ENCODE measurements at regions not wholly inside any gene's neighbourhood (a gene's known extent, or its start where the extent isn't known, plus 50 kb on each side); places are given as distances from the start of the nearest gene placed in this dataset.

DNA sequence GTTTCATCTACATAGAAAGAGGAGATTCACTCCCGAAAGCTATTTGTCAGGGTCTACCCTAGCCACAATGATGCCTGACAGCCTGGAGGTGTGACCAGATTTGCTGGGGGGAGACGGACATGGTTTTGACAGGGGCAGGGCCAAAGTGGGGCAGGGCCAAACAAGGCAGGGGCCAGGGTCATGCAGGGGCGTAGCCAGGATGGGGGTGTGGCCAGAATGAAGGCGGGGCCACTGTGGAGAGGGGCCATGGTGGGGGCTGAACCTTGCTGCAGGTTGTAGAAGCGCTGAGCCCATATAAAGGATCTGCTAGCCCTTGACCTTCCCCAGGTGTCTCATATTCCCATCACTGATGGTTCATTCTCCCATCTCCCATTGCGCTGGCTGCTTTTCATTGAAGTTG is 184.1 kb upstream of the SULF2 start:
- no peak for FAIRE-seq
- H3K79me2 ChIP-seq (ENCODE audit: control insufficient read depth, insufficient read depth, low read length): no peaks in the 10 kb centered on the region
- no TSS peak for BruUV-seq (replicated peaks)
- no peaks in the 10 kb centered on the region for H3K27me3 ChIP-seq (replicated peaks in 1 of 2; ENCODE audit: control insufficient read depth in 2 of 2, insufficient read depth in 2 of 2, low read length in 1 of 2)
- no peaks in the 10 kb centered on the region for H4K20me1 ChIP-seq (ENCODE audit: control insufficient read depth, insufficient read depth)
- 54% methylated on average over 6 of the region's 6 CpGs for WGBS (ENCODE audit: insufficient coverage, insufficient replicate concordance, low lambda C conversion rate, missing lambda C conversion rate)
- H3K4me3 ChIP-seq: no peak overlapping the region
- in situ Hi-C loops (cut with MboI): no loop called here
- no peak overlapping the region for H3K9ac ChIP-seq (ENCODE audit: control insufficient read depth, insufficient read depth, low read length)
- no peak for DNase-seq (ENCODE audit: low read depth, low spot score)
- POLR2A ChIA-PET: no interaction called here
- no peak overlapping the region for H2AFZ ChIP-seq (ENCODE audit: control insufficient read depth, low read depth, low read length)
- SMC1A ChIA-PET (ENCODE audit: uncharacterized antibody, unreplicated experiment): no interaction called here
- CTCF ChIA-PET: no interaction called here
- H3K27ac ChIP-seq (ENCODE audit: control insufficient read depth, insufficient read depth): no peak overlapping the region
- RAD21 ChIA-PET (ENCODE audit: unreplicated experiment): no interaction called here
- ATAC-seq: no peak
- peaks cover 16% of the 10 kb centered on the region for H3K4me1 ChIP-seq (ENCODE audit: control insufficient read depth, insufficient read depth, low read length)
- H3K36me3 ChIP-seq (ENCODE audit: control insufficient read depth in 2 of 2, insufficient read depth in 2 of 2, low read length in 1 of 2): no peaks in the 10 kb centered on the region
- H3K4me2 ChIP-seq (ENCODE audit: control insufficient read depth, insufficient read depth): no peak overlapping the region
- no peak for TF ChIP-seq SUPT20H (IDR thresholded peaks at IDR 0.05; ENCODE audit: borderline replicate concordance, control insufficient read depth, low read depth, low read length)
- no peak for TF ChIP-seq SUZ12 (IDR thresholded peaks at IDR 0.05; ENCODE audit: unreplicated experiment)
- no peak for TF ChIP-seq HDAC6 (IDR thresholded peaks at IDR 0.05; ENCODE audit: unreplicated experiment)
- TF ChIP-seq, protein P1, sequence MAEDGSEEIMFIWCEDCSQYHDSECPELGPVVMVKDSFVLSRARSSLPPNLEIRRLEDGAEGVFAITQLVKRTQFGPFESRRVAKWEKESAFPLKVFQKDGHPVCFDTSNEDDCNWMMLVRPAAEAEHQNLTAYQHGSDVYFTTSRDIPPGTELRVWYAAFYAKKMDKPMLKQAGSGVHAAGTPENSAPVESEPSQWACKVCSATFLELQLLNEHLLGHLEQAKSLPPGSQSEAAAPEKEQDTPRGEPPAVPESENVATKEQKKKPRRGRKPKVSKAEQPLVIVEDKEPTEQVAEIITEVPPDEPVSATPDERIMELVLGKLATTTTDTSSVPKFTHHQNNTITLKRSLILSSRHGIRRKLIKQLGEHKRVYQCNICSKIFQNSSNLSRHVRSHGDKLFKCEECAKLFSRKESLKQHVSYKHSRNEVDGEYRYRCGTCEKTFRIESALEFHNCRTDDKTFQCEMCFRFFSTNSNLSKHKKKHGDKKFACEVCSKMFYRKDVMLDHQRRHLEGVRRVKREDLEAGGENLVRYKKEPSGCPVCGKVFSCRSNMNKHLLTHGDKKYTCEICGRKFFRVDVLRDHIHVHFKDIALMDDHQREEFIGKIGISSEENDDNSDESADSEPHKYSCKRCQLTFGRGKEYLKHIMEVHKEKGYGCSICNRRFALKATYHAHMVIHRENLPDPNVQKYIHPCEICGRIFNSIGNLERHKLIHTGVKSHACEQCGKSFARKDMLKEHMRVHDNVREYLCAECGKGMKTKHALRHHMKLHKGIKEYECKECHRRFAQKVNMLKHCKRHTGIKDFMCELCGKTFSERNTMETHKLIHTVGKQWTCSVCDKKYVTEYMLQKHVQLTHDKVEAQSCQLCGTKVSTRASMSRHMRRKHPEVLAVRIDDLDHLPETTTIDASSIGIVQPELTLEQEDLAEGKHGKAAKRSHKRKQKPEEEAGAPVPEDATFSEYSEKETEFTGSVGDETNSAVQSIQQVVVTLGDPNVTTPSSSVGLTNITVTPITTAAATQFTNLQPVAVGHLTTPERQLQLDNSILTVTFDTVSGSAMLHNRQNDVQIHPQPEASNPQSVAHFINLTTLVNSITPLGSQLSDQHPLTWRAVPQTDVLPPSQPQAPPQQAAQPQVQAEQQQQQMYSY (CRISPR knock-in tag; IDR thresholded peaks at IDR 0.05): no peak
- TF ChIP-seq LARP7 (IDR thresholded peaks at IDR 0.05): no peak
- TF ChIP-seq, protein P2, sequence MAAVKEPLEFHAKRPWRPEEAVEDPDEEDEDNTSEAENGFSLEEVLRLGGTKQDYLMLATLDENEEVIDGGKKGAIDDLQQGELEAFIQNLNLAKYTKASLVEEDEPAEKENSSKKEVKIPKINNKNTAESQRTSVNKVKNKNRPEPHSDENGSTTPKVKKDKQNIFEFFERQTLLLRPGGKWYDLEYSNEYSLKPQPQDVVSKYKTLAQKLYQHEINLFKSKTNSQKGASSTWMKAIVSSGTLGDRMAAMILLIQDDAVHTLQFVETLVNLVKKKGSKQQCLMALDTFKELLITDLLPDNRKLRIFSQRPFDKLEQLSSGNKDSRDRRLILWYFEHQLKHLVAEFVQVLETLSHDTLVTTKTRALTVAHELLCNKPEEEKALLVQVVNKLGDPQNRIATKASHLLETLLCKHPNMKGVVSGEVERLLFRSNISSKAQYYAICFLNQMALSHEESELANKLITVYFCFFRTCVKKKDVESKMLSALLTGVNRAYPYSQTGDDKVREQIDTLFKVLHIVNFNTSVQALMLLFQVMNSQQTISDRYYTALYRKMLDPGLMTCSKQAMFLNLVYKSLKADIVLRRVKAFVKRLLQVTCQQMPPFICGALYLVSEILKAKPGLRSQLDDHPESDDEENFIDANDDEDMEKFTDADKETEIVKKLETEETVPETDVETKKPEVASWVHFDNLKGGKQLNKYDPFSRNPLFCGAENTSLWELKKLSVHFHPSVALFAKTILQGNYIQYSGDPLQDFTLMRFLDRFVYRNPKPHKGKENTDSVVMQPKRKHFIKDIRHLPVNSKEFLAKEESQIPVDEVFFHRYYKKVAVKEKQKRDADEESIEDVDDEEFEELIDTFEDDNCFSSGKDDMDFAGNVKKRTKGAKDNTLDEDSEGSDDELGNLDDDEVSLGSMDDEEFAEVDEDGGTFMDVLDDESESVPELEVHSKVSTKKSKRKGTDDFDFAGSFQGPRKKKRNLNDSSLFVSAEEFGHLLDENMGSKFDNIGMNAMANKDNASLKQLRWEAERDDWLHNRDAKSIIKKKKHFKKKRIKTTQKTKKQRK (IDR thresholded peaks at IDR 0.05; ENCODE audit: low read depth, low read length): no peak
- TF ChIP-seq ZZZ3 (IDR thresholded peaks at IDR 0.05; ENCODE audit: control insufficient read depth, insufficient read length, low read depth): no peak
- TF ChIP-seq CBX3 (IDR thresholded peaks at IDR 0.05; ENCODE audit: borderline replicate concordance, low read depth): no peak
- no peak for TF ChIP-seq GATAD2B (conservative IDR thresholded peaks at IDR 0.05; ENCODE audit: low read depth)
- no peak for TF ChIP-seq RAD51 (IDR thresholded peaks at IDR 0.05)
- no peak for TF ChIP-seq CBFB (IDR thresholded peaks at IDR 0.05; ENCODE audit: low read depth)
- TF ChIP-seq EZH2 (IDR thresholded peaks at IDR 0.05; ENCODE audit: borderline replicate concordance, control insufficient read depth, low read depth, low read length): no peak
- TF ChIP-seq CHD4 (IDR thresholded peaks at IDR 0.05): no peak
- no peak for TF ChIP-seq ZBED1 (IDR thresholded peaks at IDR 0.05; ENCODE audit: borderline replicate concordance)
- no peak for TF ChIP-seq ZNF24 (IDR thresholded peaks at IDR 0.05)
- TF ChIP-seq KDM1A (IDR thresholded peaks at IDR 0.05; ENCODE audit: borderline replicate concordance): no peak
- TF ChIP-seq, protein P3, sequence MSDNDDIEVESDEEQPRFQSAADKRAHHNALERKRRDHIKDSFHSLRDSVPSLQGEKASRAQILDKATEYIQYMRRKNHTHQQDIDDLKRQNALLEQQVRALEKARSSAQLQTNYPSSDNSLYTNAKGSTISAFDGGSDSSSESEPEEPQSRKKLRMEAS (IDR thresholded peaks at IDR 0.05; ENCODE audit: low read depth, low read length): no peak
- no peak for TF ChIP-seq SREBF1 (IDR thresholded peaks at IDR 0.05; ENCODE audit: low read length)
- intact Hi-C loops (cut with micrococcal nuclease; ENCODE audit: unreplicated experiment): no loop called here
- peaks cover 3% of the 10 kb centered on the region; the same call in 2 of the 3 replicates for H3K9me3 ChIP-seq (replicated peaks; ENCODE audit: control insufficient read depth, insufficient read depth, low read length)
